ENCODE measurements at regions not wholly inside any gene's neighbourhood (a gene's known extent, or its start where the extent isn't known, plus 50 kb on each side); places are given as distances from the start of the nearest gene placed in this dataset.

- Histone ChIP-seq H3K27me3 (no peaks in the 10 kb centered on the region), H3K4me1 (no peaks in the 10 kb centered on the region), H3K36me3 (no peaks in the 10 kb centered on the region), H3K4me3 (ENCODE audit: low read depth, low read length) (no peak overlapping the region), H3K9me3 (no peaks in the 10 kb centered on the region)
- DNase-seq = no peak
- no peak for TF ChIP-seq CTCF (IDR thresholded peaks at IDR 0.05; ENCODE audit: low read depth, low read length)
Observed at GRCh38 chr5:152701305-152701949, 296.3 kb upstream of the NMUR2 start.

GRCh38 chr5:152704286-152704685, 299.2 kb upstream of the NMUR2 start:
- Histone ChIP-seq H3K9me3 (no peaks in the 10 kb centered on the region), H3K4me3 (ENCODE audit: low read depth, low read length) (no peak overlapping the region), H3K27me3 (no peaks in the 10 kb centered on the region), H3K4me1 (no peaks in the 10 kb centered on the region), H3K36me3 (no peaks in the 10 kb centered on the region)
- DNase-seq = no peak
- TF ChIP-seq CTCF (IDR thresholded peaks at IDR 0.05; ENCODE audit: low read depth, low read length) = no peak

GRCh38 chr5:152711801-152712388, 306.8 kb upstream of the NMUR2 start:
- no peak for TF ChIP-seq CTCF (IDR thresholded peaks at IDR 0.05; ENCODE audit: low read depth, low read length)
- H3K4me3 ChIP-seq (ENCODE audit: low read depth, low read length) = no peak overlapping the region

GRCh38 chr5:152717393-152717792, 312.3 kb upstream of the NMUR2 start:
- H3K9me3 ChIP-seq = no peaks in the 10 kb centered on the region
- no peaks in the 10 kb centered on the region for H3K36me3 ChIP-seq
- DNase-seq = no peak
- no peaks in the 10 kb centered on the region for H3K27me3 ChIP-seq
- H3K4me1 ChIP-seq = no peaks in the 10 kb centered on the region
- no peak for TF ChIP-seq CTCF (IDR thresholded peaks at IDR 0.05; ENCODE audit: low read depth, low read length)
- no peak overlapping the region for H3K4me3 ChIP-seq (ENCODE audit: low read depth, low read length)

More at GRCh38 chr5:152711801-152712388, 306.8 kb upstream of the NMUR2 start:
- Histone ChIP-seq H3K4me1 (no peaks in the 10 kb centered on the region), H3K27me3 (no peaks in the 10 kb centered on the region), H3K9me3 (no peaks in the 10 kb centered on the region), H3K36me3 (no peaks in the 10 kb centered on the region)
- DNase-seq = no peak

- no peak for TF ChIP-seq CTCF (IDR thresholded peaks at IDR 0.05; ENCODE audit: low read depth, low read length)
- no peak for DNase-seq
- no peaks in the 10 kb centered on the region for H3K4me1 ChIP-seq
Observed at GRCh38 chr5:152723482-152723881, 318.4 kb upstream of the NMUR2 start.

GRCh38 chr5:152730176-152730575, 325.1 kb upstream of the NMUR2 start:
- DNase-seq = no peak
- no peaks in the 10 kb centered on the region for H3K36me3 ChIP-seq
- no peaks in the 10 kb centered on the region for H3K27me3 ChIP-seq
- no peaks in the 10 kb centered on the region for H3K4me1 ChIP-seq
- no peak for TF ChIP-seq CTCF (IDR thresholded peaks at IDR 0.05; ENCODE audit: low read depth, low read length)
- H3K9me3 ChIP-seq = no peaks in the 10 kb centered on the region
- H3K4me3 ChIP-seq (ENCODE audit: low read depth, low read length) = no peak overlapping the region

More at GRCh38 chr5:152723482-152723881, 318.4 kb upstream of the NMUR2 start:
- H3K36me3 ChIP-seq = no peaks in the 10 kb centered on the region
- no peak overlapping the region for H3K4me3 ChIP-seq (ENCODE audit: low read depth, low read length)
- H3K27me3 ChIP-seq = no peaks in the 10 kb centered on the region
- no peaks in the 10 kb centered on the region for H3K9me3 ChIP-seq

All from BE2C (cell line).